ENCODE measurements at regions not wholly inside any gene's neighbourhood (a gene's known extent, or its start where the extent isn't known, plus 50 kb on each side); places are given as distances from the start of the nearest gene placed in this dataset.
"Not testable (repeated sequence)": the region's sequence is repeated elsewhere in the genome, so short reads cannot be mapped to it uniquely, and the experiment has no call there.

- DNase-seq (ENCODE audit: low spot score): no peak
Observed at GRCh38 chr5:103718108-103718507, 155.5 kb upstream of the NUDT12 start.

GRCh38 chr5:103708601-103709000 is 146.0 kb upstream of the NUDT12 start:
- DNase-seq (ENCODE audit: low spot score): no peak

- DNase-seq (ENCODE audit: low spot score): no peak
Observed at GRCh38 chr5:103706939-103707682, 144.5 kb upstream of the NUDT12 start.

GRCh38 chr5:103703617-103704016 is 141.0 kb upstream of the NUDT12 start:
- DNase-seq (ENCODE audit: low spot score): no peak

- DNase-seq (ENCODE audit: low spot score): no peak
Observed at GRCh38 chr5:103693517-103693916, 130.9 kb upstream of the NUDT12 start.

- DNase-seq (ENCODE audit: low spot score): no peak
Observed at GRCh38 chr5:103690676-103691075, 128.1 kb upstream of the NUDT12 start.

GRCh38 chr5:103679873-103680272 is 117.3 kb upstream of the NUDT12 start:
- no peak for DNase-seq (ENCODE audit: low spot score)

- DNase-seq (ENCODE audit: low spot score): not testable (repeated sequence)
Observed at GRCh38 chr5:103676198-103676597, 113.6 kb upstream of the NUDT12 start.

- no peak for DNase-seq (ENCODE audit: low spot score)
Observed at GRCh38 chr5:103674739-103675138, 112.2 kb upstream of the NUDT12 start.

GRCh38 chr5:103674251-103674650 is 111.7 kb upstream of the NUDT12 start:
- DNase-seq (ENCODE audit: low spot score): no peak

- no peak for DNase-seq (ENCODE audit: low spot score)
Observed at GRCh38 chr5:103669615-103670014, 107.0 kb upstream of the NUDT12 start.

GRCh38 chr5:103668281-103668680 is 105.7 kb upstream of the NUDT12 start:
- no peak for DNase-seq (ENCODE audit: low spot score)

GRCh38 chr5:103667068-103667467 is 104.5 kb upstream of the NUDT12 start:
- no peak for DNase-seq (ENCODE audit: low spot score)

- DNase-seq (ENCODE audit: low spot score): no peak
Observed at GRCh38 chr5:103657301-103657700, 94.7 kb upstream of the NUDT12 start.

- no peak for DNase-seq (ENCODE audit: low spot score)
Observed at GRCh38 chr5:103648086-103648485, 85.5 kb upstream of the NUDT12 start.

GRCh38 chr5:103646698-103647614 is 84.4 kb upstream of the NUDT12 start:
- DNase-seq (ENCODE audit: low spot score): no peak

GRCh38 chr5:103645816-103646215 is 83.2 kb upstream of the NUDT12 start:
- DNase-seq (ENCODE audit: low spot score): no peak

GRCh38 chr5:103638979-103639378 is 76.4 kb upstream of the NUDT12 start:
- DNase-seq (ENCODE audit: low spot score): no peak

GRCh38 chr5:103624675-103625074 is 62.1 kb upstream of the NUDT12 start:
- DNase-seq (ENCODE audit: low spot score): no peak

GRCh38 chr5:103624035-103624480 is 61.5 kb upstream of the NUDT12 start:
- DNase-seq (ENCODE audit: low spot score): no peak

- no peak for DNase-seq (ENCODE audit: low spot score)
Observed at GRCh38 chr5:103623425-103623824, 60.8 kb upstream of the NUDT12 start.

- DNase-seq (ENCODE audit: low spot score): no peak
Observed at GRCh38 chr5:103621548-103621930, 59.0 kb upstream of the NUDT12 start.
